ENCODE measurements at regions not wholly inside any gene's neighbourhood (a gene's known extent, or its start where the extent isn't known, plus 50 kb on each side); places are given as distances from the start of the nearest gene placed in this dataset.

DNA sequence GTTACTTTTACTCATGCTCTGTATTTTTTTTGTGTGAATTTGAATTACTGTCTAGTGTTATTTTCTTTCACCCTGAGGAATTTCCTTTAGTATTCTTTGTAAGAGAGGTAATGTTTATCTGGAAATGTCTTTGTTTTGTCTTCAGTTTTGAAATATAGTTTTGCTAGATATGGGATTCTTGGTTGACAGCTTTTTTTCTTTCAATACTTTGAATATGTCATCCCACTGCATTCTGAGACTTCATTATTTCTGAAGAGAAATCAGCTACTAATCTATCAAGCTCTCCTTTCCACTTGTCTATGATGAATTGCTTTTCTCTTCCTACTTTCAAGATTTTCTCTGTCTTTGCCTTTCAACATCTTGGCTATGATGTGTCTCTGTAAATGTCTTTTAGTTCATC, 217.0 kb upstream of the CASK start:
- TF ChIP-seq ZNF232 (CRISPR knock-in tag; IDR thresholded peaks at IDR 0.05) (no peak), MXD4 (CRISPR knock-in tag; IDR thresholded peaks at IDR 0.05; ENCODE audit: borderline replicate concordance) (no peak), TCF7 (CRISPR knock-in tag; IDR thresholded peaks at IDR 0.05; ENCODE audit: low read depth) (no peak), ATF1 (CRISPR knock-in tag; IDR thresholded peaks at IDR 0.05) (no peak), GABPB1 (CRISPR knock-in tag; IDR thresholded peaks at IDR 0.05) (no peak), ZNF138 (CRISPR knock-in tag; conservative IDR thresholded peaks at IDR 0.05) (no peak), FOXP1 (CRISPR knock-in tag; IDR thresholded peaks at IDR 0.05; ENCODE audit: borderline replicate concordance) (no peak), SMAD4 (CRISPR knock-in tag; IDR thresholded peaks at IDR 0.05) (no peak), TEAD4 (CRISPR knock-in tag; IDR thresholded peaks at IDR 0.05) (no peak), ELF4 (CRISPR knock-in tag; IDR thresholded peaks at IDR 0.05; ENCODE audit: low read depth) (no peak), JAZF1 (CRISPR knock-in tag; IDR thresholded peaks at IDR 0.05) (no peak), PRRX2 (CRISPR knock-in tag; IDR thresholded peaks at IDR 0.05) (no peak)
- TF ChIP-seq, protein P1, sequence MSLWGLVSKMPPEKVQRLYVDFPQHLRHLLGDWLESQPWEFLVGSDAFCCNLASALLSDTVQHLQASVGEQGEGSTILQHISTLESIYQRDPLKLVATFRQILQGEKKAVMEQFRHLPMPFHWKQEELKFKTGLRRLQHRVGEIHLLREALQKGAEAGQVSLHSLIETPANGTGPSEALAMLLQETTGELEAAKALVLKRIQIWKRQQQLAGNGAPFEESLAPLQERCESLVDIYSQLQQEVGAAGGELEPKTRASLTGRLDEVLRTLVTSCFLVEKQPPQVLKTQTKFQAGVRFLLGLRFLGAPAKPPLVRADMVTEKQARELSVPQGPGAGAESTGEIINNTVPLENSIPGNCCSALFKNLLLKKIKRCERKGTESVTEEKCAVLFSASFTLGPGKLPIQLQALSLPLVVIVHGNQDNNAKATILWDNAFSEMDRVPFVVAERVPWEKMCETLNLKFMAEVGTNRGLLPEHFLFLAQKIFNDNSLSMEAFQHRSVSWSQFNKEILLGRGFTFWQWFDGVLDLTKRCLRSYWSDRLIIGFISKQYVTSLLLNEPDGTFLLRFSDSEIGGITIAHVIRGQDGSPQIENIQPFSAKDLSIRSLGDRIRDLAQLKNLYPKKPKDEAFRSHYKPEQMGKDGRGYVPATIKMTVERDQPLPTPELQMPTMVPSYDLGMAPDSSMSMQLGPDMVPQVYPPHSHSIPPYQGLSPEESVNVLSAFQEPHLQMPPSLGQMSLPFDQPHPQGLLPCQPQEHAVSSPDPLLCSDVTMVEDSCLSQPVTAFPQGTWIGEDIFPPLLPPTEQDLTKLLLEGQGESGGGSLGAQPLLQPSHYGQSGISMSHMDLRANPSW (CRISPR knock-in tag; conservative IDR thresholded peaks at IDR 0.05; ENCODE audit: low read depth), result no peak
- TF ChIP-seq, protein P2, sequence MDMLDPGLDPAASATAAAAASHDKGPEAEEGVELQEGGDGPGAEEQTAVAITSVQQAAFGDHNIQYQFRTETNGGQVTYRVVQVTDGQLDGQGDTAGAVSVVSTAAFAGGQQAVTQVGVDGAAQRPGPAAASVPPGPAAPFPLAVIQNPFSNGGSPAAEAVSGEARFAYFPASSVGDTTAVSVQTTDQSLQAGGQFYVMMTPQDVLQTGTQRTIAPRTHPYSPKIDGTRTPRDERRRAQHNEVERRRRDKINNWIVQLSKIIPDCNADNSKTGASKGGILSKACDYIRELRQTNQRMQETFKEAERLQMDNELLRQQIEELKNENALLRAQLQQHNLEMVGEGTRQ (CRISPR knock-in tag; IDR thresholded peaks at IDR 0.05), result no peak
- TF ChIP-seq, protein P3, sequence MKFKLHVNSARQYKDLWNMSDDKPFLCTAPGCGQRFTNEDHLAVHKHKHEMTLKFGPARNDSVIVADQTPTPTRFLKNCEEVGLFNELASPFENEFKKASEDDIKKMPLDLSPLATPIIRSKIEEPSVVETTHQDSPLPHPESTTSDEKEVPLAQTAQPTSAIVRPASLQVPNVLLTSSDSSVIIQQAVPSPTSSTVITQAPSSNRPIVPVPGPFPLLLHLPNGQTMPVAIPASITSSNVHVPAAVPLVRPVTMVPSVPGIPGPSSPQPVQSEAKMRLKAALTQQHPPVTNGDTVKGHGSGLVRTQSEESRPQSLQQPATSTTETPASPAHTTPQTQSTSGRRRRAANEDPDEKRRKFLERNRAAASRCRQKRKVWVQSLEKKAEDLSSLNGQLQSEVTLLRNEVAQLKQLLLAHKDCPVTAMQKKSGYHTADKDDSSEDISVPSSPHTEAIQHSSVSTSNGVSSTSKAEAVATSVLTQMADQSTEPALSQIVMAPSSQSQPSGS (CRISPR knock-in tag; IDR thresholded peaks at IDR 0.05; ENCODE audit: borderline replicate concordance, low read depth), result no peak
- TF ChIP-seq, protein P4, sequence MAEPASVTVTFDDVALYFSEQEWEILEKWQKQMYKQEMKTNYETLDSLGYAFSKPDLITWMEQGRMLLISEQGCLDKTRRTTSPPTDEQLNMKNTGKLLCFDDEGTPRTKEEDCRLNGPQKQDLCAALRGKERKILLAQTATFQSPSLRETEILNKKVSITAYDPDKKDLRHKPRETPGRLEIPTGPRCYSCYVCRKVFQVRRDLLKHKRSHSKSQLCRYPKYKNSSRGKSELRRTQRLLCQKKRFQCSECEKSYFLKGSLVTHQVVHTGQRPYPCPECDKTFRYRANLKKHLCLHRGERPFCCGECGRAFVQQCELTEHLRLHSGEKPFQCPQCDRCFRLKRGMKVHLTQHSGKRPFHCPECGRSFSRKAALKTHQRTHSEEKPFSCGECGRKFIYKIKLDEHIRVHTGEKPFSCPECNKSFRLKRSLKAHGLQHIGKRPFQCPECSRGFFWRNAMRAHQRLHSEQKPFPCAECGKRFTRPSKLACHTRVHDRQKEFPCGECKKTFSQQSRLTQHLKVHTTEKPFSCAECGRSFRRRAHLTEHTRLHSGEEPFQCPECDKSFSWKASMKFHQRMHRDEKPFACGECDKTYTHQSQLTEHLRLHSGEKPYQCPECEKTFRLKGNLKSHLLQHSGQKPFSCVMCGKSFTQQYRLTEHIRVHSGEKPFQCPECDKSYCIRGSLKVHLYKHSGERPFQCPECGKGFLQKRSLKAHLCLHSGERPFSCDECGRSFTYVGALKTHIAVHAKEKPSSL (CRISPR knock-in tag; conservative IDR thresholded peaks at IDR 0.05), result no peak
- TF ChIP-seq, protein P5, sequence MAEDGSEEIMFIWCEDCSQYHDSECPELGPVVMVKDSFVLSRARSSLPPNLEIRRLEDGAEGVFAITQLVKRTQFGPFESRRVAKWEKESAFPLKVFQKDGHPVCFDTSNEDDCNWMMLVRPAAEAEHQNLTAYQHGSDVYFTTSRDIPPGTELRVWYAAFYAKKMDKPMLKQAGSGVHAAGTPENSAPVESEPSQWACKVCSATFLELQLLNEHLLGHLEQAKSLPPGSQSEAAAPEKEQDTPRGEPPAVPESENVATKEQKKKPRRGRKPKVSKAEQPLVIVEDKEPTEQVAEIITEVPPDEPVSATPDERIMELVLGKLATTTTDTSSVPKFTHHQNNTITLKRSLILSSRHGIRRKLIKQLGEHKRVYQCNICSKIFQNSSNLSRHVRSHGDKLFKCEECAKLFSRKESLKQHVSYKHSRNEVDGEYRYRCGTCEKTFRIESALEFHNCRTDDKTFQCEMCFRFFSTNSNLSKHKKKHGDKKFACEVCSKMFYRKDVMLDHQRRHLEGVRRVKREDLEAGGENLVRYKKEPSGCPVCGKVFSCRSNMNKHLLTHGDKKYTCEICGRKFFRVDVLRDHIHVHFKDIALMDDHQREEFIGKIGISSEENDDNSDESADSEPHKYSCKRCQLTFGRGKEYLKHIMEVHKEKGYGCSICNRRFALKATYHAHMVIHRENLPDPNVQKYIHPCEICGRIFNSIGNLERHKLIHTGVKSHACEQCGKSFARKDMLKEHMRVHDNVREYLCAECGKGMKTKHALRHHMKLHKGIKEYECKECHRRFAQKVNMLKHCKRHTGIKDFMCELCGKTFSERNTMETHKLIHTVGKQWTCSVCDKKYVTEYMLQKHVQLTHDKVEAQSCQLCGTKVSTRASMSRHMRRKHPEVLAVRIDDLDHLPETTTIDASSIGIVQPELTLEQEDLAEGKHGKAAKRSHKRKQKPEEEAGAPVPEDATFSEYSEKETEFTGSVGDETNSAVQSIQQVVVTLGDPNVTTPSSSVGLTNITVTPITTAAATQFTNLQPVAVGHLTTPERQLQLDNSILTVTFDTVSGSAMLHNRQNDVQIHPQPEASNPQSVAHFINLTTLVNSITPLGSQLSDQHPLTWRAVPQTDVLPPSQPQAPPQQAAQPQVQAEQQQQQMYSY (CRISPR knock-in tag; IDR thresholded peaks at IDR 0.05), result no peak
- TF ChIP-seq, protein P6, sequence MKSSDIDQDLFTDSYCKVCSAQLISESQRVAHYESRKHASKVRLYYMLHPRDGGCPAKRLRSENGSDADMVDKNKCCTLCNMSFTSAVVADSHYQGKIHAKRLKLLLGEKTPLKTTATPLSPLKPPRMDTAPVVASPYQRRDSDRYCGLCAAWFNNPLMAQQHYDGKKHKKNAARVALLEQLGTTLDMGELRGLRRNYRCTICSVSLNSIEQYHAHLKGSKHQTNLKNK (CRISPR knock-in tag; IDR thresholded peaks at IDR 0.05), result no peak
- Mint-ChIP-seq H3K27ac (no peak overlapping the region), H3K4me3 (no peak overlapping the region), H3K27me3 (ENCODE audit: low read depth) (no peaks in the 10 kb centered on the region), H3K36me3 (peaks cover 9% of the 10 kb centered on the region), H3K9me3 (peaks cover 21% of the 10 kb centered on the region), H3K4me1 (peaks cover 15% of the 10 kb centered on the region)
- ATAC-seq (no peak), DNase-seq (ENCODE audit: low spot score) (no peak)
- CTCF ChIA-PET, result no interaction called here
- POLR2A ChIA-PET, result no interaction called here
